Globus pallidus (tissue), 1 donor: ENCODE measurements at regions not wholly inside any gene's neighbourhood (a gene's known extent, or its start where the extent isn't known, plus 50 kb on each side); places are given as distances from the start of the nearest gene placed in this dataset.
A peak's percentile ranks its signal among the peaks of the same experiment; 100 is the strongest.
"Not testable (repeated sequence)": the region's sequence is repeated elsewhere in the genome, so short reads cannot be mapped to it uniquely, and the experiment has no call there.

Experiments used
- DNase-seq: peaks from one replicate; pipeline ENCODE4 v3.0.0-alpha.2; 2015; ENCODE audit warnings: low spot score

GRCh38 chr2:154583274-154583673 lies 115.2 kb upstream of the KCNJ3 start:
- DNase-seq: not testable (repeated sequence)

DNA sequence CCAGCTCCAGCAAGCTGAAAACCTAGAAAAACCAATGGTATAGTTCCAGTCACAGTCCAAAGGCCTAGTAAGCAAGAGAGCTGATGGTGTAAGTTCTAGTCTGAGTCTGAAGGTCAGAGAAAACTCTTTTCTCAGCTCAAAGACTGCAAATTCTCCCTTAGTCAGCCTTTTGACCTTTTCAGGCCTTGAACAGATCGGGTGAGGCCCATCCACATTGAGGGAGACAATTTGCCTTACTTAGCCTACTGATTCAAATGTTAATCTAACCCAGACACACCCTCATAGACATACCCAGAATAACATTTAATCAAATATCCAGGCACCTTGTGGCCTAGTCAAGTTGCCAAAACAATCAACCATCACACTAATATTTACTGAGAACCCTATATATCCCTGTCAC lies 110.8 kb upstream of the KCNJ3 start:
- DNase-seq: no peak

- no peak for DNase-seq
Observed at GRCh38 chr2:154588838-154589237, 109.7 kb upstream of the KCNJ3 start.

DNA sequence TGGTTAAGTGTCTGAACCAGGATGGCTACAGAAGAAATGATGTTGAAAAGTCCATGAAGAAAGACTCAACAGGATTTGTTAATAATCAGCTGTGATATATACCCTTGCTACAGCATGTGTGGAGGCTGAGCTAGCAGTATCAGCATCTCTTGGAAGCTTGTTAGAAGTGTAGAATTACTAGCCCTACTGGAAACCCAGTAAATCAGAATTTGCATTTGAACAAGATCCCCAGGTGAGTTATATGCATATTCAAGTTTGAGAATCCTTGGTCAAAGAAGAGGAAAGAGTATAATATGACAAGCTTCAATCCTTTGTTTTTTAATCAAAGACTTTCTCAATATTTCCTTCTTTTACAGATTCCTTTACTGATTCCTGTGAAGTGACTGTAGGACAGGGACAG lies 109.0 kb upstream of the KCNJ3 start:
- no peak for DNase-seq

- DNase-seq: no peak
Observed at GRCh38 chr2:154591294-154591820, 107.1 kb upstream of the KCNJ3 start.

GRCh38 chr2:154599189-154599588 lies 99.3 kb upstream of the KCNJ3 start:
- DNase-seq: no peak

GRCh38 chr2:154600927-154601494 lies 97.5 kb upstream of the KCNJ3 start:
- DNase-seq: no peak

- no peak for DNase-seq
Observed at GRCh38 chr2:154603682-154604081, 94.8 kb upstream of the KCNJ3 start.

- DNase-seq: no peak
Observed at GRCh38 chr2:154608438-154608837, 90.1 kb upstream of the KCNJ3 start.

DNA sequence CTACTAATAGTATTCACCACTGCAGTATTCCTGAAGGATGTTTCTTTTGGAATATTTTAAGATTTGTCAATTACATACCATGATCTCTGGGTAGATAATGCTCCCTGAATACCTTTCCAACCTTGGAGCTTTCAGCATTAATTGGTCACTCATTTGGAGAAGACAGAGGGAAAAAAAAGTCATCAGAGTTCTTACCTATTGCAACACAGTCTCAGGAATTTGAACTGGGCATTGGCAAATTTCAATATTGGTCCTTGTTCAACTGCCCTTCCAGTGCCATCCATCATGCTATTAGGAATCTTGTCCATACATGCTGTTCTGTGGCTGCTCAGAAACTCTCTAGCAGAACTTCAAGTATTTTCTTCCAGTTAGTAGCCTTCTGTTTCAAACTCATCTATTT lies 83.6 kb upstream of the KCNJ3 start:
- no peak for DNase-seq

DNA sequence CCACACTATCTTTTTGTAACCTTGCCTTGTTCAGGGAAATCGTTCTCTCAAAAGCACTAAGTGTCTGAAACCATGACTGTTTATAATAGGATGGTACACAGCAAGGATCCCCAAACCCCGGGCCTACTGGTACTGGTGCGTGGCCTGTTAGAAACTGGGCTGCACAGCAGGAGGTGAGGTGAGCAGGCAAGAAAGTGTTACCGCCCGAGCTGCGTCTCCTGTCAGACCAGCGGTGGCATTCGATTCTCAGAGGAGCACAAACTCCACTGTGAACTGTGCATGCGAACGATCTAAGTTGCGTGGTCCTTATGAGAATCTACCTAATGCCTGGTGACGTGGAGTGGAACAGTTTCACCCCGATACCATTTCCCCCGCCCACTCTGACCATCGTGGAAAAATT lies 81.8 kb upstream of the KCNJ3 start:
- DNase-seq: no peak

DNA sequence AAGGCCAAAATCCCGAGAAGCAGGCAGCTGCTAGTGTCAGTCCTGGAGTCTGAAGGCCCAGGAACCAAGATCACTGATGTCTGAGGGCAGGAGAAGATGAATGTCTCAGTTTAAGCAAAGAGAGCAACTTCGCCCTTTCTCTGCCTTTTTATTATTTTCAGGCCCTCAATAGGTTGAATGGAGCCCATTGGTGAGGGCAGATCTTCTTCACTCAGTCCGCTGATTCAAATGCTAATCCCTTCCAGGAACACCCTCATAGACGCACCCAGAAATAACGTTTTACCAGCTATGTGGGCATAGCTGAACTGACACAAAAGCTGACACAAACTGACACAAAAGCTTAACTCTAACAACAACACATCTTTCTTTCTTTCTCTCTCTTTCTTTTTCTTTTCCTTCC lies 78.0 kb upstream of the KCNJ3 start:
- no peak for DNase-seq

DNA sequence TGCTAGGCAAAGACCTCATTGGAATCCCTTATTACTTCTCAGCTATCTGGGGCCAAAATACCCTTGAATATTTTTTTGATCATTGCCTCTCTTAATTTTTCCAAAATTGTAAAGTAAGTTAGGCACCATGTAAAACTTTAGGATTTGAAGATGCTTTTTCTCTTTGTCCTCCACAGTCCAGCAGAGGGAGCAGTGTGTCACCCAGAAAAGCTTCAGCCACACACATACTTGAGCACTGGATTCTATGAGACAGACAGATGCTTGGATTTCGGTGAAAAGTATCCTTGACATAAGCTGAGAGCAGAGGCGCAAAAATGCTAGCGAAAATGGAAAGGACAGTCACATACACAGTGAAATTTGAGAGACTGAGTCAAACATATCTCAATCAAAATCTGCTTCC lies 74.7 kb upstream of the KCNJ3 start:
- peak; percentile 56 for DNase-seq

GRCh38 chr2:154637456-154637855 lies 61.0 kb upstream of the KCNJ3 start:
- DNase-seq: no peak

DNA sequence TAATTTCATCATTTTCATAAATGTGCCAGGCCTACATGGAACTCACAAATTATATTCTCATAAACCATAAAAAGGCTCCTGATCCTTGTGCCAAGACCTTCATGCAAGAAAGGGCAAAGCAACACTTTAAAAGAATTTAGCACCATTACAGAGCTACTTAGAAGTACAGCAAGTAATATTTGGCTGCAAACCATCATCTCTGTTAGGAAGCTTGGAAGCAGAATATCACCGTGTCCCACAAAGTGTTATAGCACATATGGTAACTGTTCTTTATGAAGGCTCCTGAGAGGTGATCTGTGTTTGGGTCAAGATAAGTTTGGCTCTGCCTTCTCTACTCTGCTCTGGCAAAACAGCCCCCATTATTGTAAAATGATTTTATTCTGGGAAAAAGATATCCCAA lies 59.7 kb upstream of the KCNJ3 start:
- no peak for DNase-seq

GRCh38 chr2:154640000-154640399 lies 58.5 kb upstream of the KCNJ3 start:
- DNase-seq: no peak
